ENCODE measurements at regions not wholly inside any gene's neighbourhood (a gene's known extent, or its start where the extent isn't known, plus 50 kb on each side); places are given as distances from the start of the nearest gene placed in this dataset.

- peak in 1 of 2 experiments; percentile 1 for DNase-seq
These were observed 56.5 kb downstream of the CT47B1 start for GRCh38 chrX:120819126-120819525.

GRCh38 chrX:120813982-120814381 lies 61.7 kb downstream of the CT47B1 start:
- no peak for DNase-seq

- DNase-seq, result no peak
These were observed 74.2 kb downstream of the CT47B1 start for GRCh38 chrX:120801426-120801825.

GRCh38 chrX:120797188-120797851 lies 78.3 kb downstream of the CT47B1 start:
- DNase-seq, result no peak

- no peak for DNase-seq
These were observed 80.4 kb downstream of the CT47B1 start for GRCh38 chrX:120795301-120795700.

- DNase-seq, result no peak
These were observed 81.1 kb downstream of the CT47B1 start for GRCh38 chrX:120794525-120794975.

- DNase-seq, result no peak
These were observed 82.6 kb downstream of the CT47B1 start for GRCh38 chrX:120793098-120793497.

GRCh38 chrX:120791013-120791643 lies 84.5 kb downstream of the CT47B1 start:
- peak in 1 of 2 experiments; percentile 21 for DNase-seq

GRCh38 chrX:120790552-120790951 lies 85.1 kb downstream of the CT47B1 start:
- DNase-seq, result no peak

- DNase-seq, result peak; percentile 31 to 74
These were observed 85.5 kb downstream of the CT47B1 start for GRCh38 chrX:120790118-120790517.

- no peak for DNase-seq
These were observed 94.3 kb downstream of the CT47B1 start for GRCh38 chrX:120781403-120781802.

- no peak for DNase-seq
These were observed 99.7 kb downstream of the CT47B1 start for GRCh38 chrX:120775959-120776358.

- no peak for DNase-seq
These were observed 101.1 kb downstream of the CT47B1 start for GRCh38 chrX:120774606-120775005.

- DNase-seq, result no peak
These were observed 101.9 kb downstream of the CT47B1 start for GRCh38 chrX:120773801-120774200.

GRCh38 chrX:120769576-120770341 lies 105.9 kb downstream of the CT47B1 start:
- peak; percentile 40 to 75 for DNase-seq

GRCh38 chrX:120768681-120769080 lies 107.0 kb downstream of the CT47B1 start:
- no peak for DNase-seq

GRCh38 chrX:120768254-120768653 lies 107.4 kb downstream of the CT47B1 start:
- DNase-seq, result no peak

GRCh38 chrX:120763269-120763668 lies 112.4 kb downstream of the CT47B1 start:
- DNase-seq, result no peak

- DNase-seq, result no peak
These were observed 113.9 kb downstream of the CT47B1 start for GRCh38 chrX:120761810-120762209.

- no peak for DNase-seq
These were observed 116.0 kb downstream of the CT47B1 start for GRCh38 chrX:120759685-120760084.

- DNase-seq, result no peak
These were observed 120.4 kb downstream of the CT47B1 start for GRCh38 chrX:120755066-120755846.

- no peak for DNase-seq
These were observed 122.0 kb downstream of the CT47B1 start for GRCh38 chrX:120753413-120754251.

All from NCI-H524 (cell line).